Activated T-cell treated with anti-CD3 and anti-CD28 coated beads, Interleukin-2, amount 50 U/mL, for 72 hours (primary cell): ENCODE measurements at regions not wholly inside any gene's neighbourhood (a gene's known extent, or its start where the extent isn't known, plus 50 kb on each side); places are given as distances from the start of the nearest gene placed in this dataset.
"Not testable (repeated sequence)": the region's sequence is repeated elsewhere in the genome, so short reads cannot be mapped to it uniquely, and the experiment has no call there.

Experiments
- ATAC-seq, 2 donors: fragments of 150-1000 bp; cut with Tn5 transposase; replicated peaks in 1 of 2; 2 replicates each; pipeline ENCODE4 v1.10.0; 2021; ENCODE audit warnings: moderate library complexity in 2 of 2, mild to moderate bottlenecking in 1 of 2
- DNase-seq, 2 donors: peaks; one replicate each; pipeline ENCODE4 v3.0.0; 2021 to 2022; ENCODE audit warnings: mixed read lengths in 1 of 2
- H3K27ac Mint-ChIP-seq: one replicate; pipeline ENCODE4 v1.8.0; 2022; ENCODE audit warnings: mild to moderate bottlenecking, moderate library complexity, mixed read lengths
- H3K27me3 Mint-ChIP-seq: one replicate; pipeline ENCODE4 v1.8.0; 2022; ENCODE audit warnings: low read depth, mixed read lengths
- H3K36me3 Mint-ChIP-seq, 2 donors: one replicate each; pipeline ENCODE4 v1.8.0; 2022; ENCODE audit warnings: mixed read lengths in 2 of 2, mild to moderate bottlenecking in 1 of 2; ENCODE audit not compliant: insufficient read depth in 2 of 2
- H3K4me1 Mint-ChIP-seq: one replicate; pipeline ENCODE4 v1.8.0; 2022; ENCODE audit warnings: low read depth, mixed read lengths
- H3K4me3 Mint-ChIP-seq, 2 donors: one replicate each; pipeline ENCODE4 v1.8.0; 2022; ENCODE audit warnings: mild to moderate bottlenecking in 2 of 2, mixed read lengths in 2 of 2, moderate library complexity in 2 of 2
- H3K9me3 Mint-ChIP-seq, 2 donors: one replicate each; pipeline ENCODE4 v1.8.0; 2022; ENCODE audit warnings: mixed read lengths in 2 of 2

DNA sequence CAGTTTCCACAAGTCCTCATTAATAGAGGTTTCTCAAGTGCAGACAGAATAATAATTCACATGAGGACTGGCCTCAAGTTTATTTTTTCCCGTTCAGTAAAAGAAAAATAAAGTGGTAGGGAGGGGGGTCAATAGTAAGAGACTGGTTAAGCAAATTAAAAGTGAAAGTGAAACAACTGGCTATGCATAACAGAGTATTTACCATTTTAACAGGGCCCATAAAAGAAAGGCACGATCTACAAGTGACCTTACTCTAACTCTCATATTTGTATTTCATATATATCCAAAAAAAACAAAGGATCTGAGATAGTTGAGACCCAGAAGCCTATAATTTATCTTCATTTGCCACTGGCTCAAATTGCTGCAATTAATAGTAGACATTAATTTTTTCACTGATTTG is 686.3 kb downstream of the NTRK3 start:
- DNase-seq (no peak), ATAC-seq (no peak)
- Mint-ChIP-seq H3K4me3 (peak overlapping the region in 1 of 2 donors; percentile 51), H3K4me1 (peaks cover 6% of the 10 kb centered on the region), H3K27me3 (no peaks in the 10 kb centered on the region), H3K36me3 (no peaks in the 10 kb centered on the region), H3K9me3 (no peaks in the 10 kb centered on the region), H3K27ac (no peak overlapping the region)

GRCh38 chr15:87569581-87569980 is 687.0 kb downstream of the NTRK3 start:
- H3K4me1 Mint-ChIP-seq, result peaks cover 6% of the 10 kb centered on the region
- peak overlapping the region in 1 of 2 donors; percentile 51 for H3K4me3 Mint-ChIP-seq
- H3K36me3 Mint-ChIP-seq, result no peaks in the 10 kb centered on the region
- DNase-seq, result no peak
- H3K9me3 Mint-ChIP-seq, result no peaks in the 10 kb centered on the region
- ATAC-seq, result no peak
- no peak overlapping the region for H3K27ac Mint-ChIP-seq
- no peaks in the 10 kb centered on the region for H3K27me3 Mint-ChIP-seq

DNA sequence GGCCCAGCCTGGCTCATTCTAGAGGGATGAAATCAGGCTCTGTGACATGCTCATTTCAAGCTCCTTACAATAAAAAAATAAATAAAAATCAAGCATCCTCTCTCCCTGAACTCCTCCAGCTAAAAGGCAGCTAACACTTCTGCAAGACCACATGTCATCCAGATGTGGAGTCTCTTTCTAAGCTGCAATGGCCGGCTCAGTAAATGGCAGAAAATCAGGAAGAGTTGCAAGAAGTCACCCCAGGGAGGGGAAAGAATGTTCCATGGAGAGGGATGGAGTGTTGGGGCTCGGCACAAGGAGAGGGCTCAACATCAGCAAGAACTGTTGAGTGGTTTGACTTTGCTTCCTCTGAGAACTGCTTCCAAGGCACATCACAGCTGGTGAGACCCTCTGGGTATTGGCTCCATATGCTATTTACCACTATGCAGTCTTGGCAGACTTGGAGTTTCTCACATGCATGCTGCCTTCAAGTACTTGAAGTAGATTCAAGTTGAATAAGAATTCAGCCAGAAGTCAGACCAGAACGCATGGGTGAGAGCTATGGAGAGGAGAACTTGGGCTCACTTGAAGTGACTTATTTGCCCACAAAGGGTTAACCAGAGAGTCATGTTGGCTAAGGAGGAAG is 689.0 kb downstream of the NTRK3 start:
- no peak overlapping the region for H3K4me3 Mint-ChIP-seq
- no peaks in the 10 kb centered on the region for H3K36me3 Mint-ChIP-seq
- peaks cover 6% of the 10 kb centered on the region for H3K4me1 Mint-ChIP-seq
- no peak for ATAC-seq
- DNase-seq, result no peak
- H3K27me3 Mint-ChIP-seq, result no peaks in the 10 kb centered on the region
- no peak overlapping the region for H3K27ac Mint-ChIP-seq
- H3K9me3 Mint-ChIP-seq, result no peaks in the 10 kb centered on the region

DNA sequence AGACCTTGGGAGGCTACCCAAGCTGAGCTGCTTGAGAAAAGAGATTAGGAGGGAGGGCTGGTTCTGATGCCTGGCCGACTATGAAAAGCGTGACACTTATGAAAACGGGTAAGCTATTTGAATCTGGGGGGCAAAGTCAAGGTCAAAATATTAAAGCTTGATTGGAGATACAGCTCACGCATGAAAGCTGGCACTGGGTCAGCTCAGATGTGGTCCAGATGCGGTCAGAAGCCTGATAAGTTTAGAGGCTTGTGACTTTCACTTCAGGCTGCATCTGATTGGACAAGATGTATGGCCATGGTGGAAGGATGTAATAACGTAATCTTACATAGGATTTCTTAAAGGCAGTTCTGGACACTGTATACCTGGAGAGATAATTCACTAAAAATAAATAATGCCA is 690.3 kb downstream of the NTRK3 start:
- no peak for DNase-seq
- H3K4me1 Mint-ChIP-seq, result peaks cover 6% of the 10 kb centered on the region
- no peak overlapping the region for H3K4me3 Mint-ChIP-seq
- no peaks in the 10 kb centered on the region for H3K36me3 Mint-ChIP-seq
- H3K27me3 Mint-ChIP-seq, result no peaks in the 10 kb centered on the region
- ATAC-seq, result no peak
- no peaks in the 10 kb centered on the region for H3K9me3 Mint-ChIP-seq
- H3K27ac Mint-ChIP-seq, result no peak overlapping the region

GRCh38 chr15:87564681-87565080 is 691.9 kb downstream of the NTRK3 start:
- Mint-ChIP-seq H3K9me3 (peaks cover 0 to 2% of the 10 kb centered on the region in 2 donors), H3K4me1 (peaks cover 3% of the 10 kb centered on the region), H3K36me3 (no peaks in the 10 kb centered on the region), H3K27me3 (no peaks in the 10 kb centered on the region), H3K4me3 (no peak overlapping the region), H3K27ac (no peak overlapping the region)
- DNase-seq (no peak), ATAC-seq (no peak)

DNA sequence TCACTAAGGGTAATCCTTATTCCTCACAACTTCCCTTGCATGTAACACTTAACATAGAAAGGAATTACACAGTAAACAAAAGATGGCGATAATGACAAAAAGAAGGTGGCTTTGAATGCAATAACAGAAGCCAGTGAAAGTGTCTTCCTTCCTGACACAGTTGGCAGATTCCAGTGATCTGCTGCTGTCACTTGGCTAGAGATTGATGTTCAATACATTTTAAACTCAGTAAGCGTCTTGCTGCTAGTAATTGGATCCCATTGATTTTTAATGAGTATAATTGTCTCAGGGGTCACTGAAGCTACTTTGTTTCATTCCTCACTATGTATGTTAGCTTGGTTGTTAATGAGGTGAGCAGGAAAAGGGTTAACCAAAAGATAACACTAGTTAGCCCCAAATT is 692.7 kb downstream of the NTRK3 start:
- Mint-ChIP-seq H3K27ac (no peak overlapping the region), H3K27me3 (no peaks in the 10 kb centered on the region), H3K4me3 (no peak overlapping the region), H3K4me1 (no peaks in the 10 kb centered on the region), H3K36me3 (no peaks in the 10 kb centered on the region), H3K9me3 (peaks cover 0 to 2% of the 10 kb centered on the region in 2 donors)
- DNase-seq, result no peak
- no peak for ATAC-seq

- H3K27me3 Mint-ChIP-seq, result no peaks in the 10 kb centered on the region
- H3K4me3 Mint-ChIP-seq, result no peak overlapping the region
These were observed 694.3 kb downstream of the NTRK3 start for GRCh38 chr15:87562203-87562602.

GRCh38 chr15:87561641-87562040 is 694.9 kb downstream of the NTRK3 start:
- Mint-ChIP-seq H3K4me1 (no peaks in the 10 kb centered on the region), H3K9me3 (peaks cover 2 to 3% of the 10 kb centered on the region in 2 donors), H3K27ac (no peak overlapping the region), H3K27me3 (no peaks in the 10 kb centered on the region), H3K4me3 (no peak overlapping the region), H3K36me3 (no peaks in the 10 kb centered on the region)
- no peak for DNase-seq
- no peak for ATAC-seq

More at GRCh38 chr15:87562203-87562602, 694.3 kb downstream of the NTRK3 start:
- no peak for ATAC-seq
- H3K4me1 Mint-ChIP-seq, result no peaks in the 10 kb centered on the region
- H3K36me3 Mint-ChIP-seq, result no peaks in the 10 kb centered on the region
- no peak overlapping the region for H3K27ac Mint-ChIP-seq
- peaks cover 2 to 3% of the 10 kb centered on the region in 2 donors for H3K9me3 Mint-ChIP-seq
- no peak for DNase-seq

GRCh38 chr15:87557881-87558280 is 698.7 kb downstream of the NTRK3 start:
- H3K27me3 Mint-ChIP-seq, result no peaks in the 10 kb centered on the region
- no peaks in the 10 kb centered on the region for H3K4me1 Mint-ChIP-seq
- no peak overlapping the region for H3K27ac Mint-ChIP-seq
- peaks cover 2 to 7% of the 10 kb centered on the region in 2 donors for H3K9me3 Mint-ChIP-seq
- DNase-seq (no peak), ATAC-seq (no peak)
- H3K4me3 Mint-ChIP-seq, result no peak overlapping the region
- peaks cover 0 to 1% of the 10 kb centered on the region in 2 donors for H3K36me3 Mint-ChIP-seq

- Mint-ChIP-seq H3K4me1 (no peaks in the 10 kb centered on the region), H3K36me3 (peaks cover 0 to 1% of the 10 kb centered on the region in 2 donors), H3K27ac (no peak overlapping the region), H3K27me3 (no peaks in the 10 kb centered on the region), H3K9me3 (peaks cover 2 to 7% of the 10 kb centered on the region in 2 donors), H3K4me3 (no peak overlapping the region)
- ATAC-seq (no peak), DNase-seq (no peak)
These were observed 699.7 kb downstream of the NTRK3 start for GRCh38 chr15:87556886-87557285.

DNA sequence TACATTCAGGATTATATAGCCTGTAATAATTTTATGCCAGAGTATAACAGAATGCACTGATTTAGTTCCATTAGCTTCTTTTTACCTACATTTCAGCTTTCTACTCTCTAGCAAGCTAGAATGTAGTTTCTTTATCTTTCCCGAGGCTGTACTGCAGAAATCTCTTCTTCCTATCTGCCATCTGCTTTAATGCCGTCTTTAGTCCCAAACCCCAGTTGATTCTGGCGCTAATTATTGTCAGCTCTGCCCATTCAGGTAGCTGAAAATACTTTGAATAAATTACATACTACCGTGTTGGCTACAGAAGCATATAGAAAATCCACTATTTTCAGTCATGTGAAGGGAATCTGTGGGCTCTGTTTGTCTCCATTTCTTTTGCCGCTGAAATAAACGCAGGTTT is 706.7 kb downstream of the NTRK3 start:
- DNase-seq (no peak), ATAC-seq (no peak)
- Mint-ChIP-seq H3K9me3 (peaks cover 0 to 4% of the 10 kb centered on the region in 2 donors), H3K27ac (no peak overlapping the region), H3K27me3 (no peaks in the 10 kb centered on the region), H3K4me3 (no peak overlapping the region), H3K4me1 (no peaks in the 10 kb centered on the region), H3K36me3 (peaks cover 0 to 1% of the 10 kb centered on the region in 2 donors)

- Mint-ChIP-seq H3K36me3 (no peaks in the 10 kb centered on the region), H3K4me3 (no peak overlapping the region), H3K4me1 (no peaks in the 10 kb centered on the region), H3K9me3 (peaks cover 0 to 4% of the 10 kb centered on the region in 2 donors), H3K27me3 (no peaks in the 10 kb centered on the region), H3K27ac (no peak overlapping the region)
- no peak for DNase-seq
- no peak for ATAC-seq
These were observed 707.2 kb downstream of the NTRK3 start for GRCh38 chr15:87549296-87549695.

DNA sequence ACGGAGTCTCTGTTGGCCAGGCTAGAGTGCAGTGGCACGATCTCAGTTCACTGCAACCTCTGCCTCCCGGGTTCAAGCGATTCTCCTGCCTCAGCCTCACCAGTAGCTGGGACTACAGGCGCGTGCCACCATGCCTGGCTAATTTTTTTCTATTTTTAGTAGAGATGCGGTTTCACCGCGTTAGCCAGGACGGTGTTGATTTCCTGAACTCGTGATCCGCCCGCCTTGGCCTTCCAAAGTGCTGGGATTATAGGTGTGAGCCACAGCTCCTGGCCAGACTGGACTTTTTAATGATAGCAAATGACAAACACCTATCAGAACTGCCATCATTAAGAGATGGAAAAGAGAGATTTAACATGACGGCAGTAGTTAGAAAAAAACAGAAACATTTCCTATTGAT is 707.9 kb downstream of the NTRK3 start:
- not testable (repeated sequence) for H3K27ac Mint-ChIP-seq, H3K27me3 Mint-ChIP-seq, ATAC-seq, H3K4me3 Mint-ChIP-seq, DNase-seq, H3K36me3 Mint-ChIP-seq, H3K4me1 Mint-ChIP-seq, H3K9me3 Mint-ChIP-seq

DNA sequence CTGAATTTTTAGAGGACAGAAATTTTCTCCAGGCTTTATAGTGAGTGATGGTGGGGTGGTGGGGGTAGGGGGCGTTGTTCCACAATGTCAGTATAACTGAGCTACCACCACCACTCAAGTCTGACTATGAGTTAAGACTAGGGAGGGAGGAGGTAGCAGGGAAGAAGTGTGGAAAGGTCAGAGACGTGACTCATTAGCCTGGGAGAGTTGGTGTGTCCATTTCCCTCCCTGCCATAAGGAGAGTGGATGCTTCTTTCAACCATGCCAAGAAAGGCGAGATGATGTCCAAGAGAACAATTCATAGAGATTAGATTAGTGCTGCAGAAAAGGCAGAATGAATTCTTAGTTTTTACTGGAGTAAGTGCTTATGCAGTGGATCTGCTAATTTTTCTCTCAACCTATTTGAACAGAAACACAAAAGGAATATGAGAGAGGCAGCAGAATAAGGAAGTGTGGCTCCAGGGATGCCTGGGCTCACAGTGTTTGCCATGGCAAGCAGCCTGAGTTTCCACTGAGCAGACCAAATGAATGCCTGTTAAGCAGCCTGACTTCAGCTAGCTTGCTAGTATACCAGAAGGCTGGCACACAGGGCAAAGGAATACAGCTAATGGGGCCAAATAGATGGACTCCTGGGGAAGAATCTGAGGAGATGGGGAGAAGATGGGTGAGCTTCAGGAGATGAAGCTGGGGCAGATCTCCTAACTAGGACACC is 708.9 kb downstream of the NTRK3 start:
- H3K4me1 Mint-ChIP-seq, result no peaks in the 10 kb centered on the region
- no peaks in the 10 kb centered on the region for H3K36me3 Mint-ChIP-seq
- H3K27ac Mint-ChIP-seq, result no peak overlapping the region
- H3K9me3 Mint-ChIP-seq, result no peaks in the 10 kb centered on the region
- DNase-seq (no peak), ATAC-seq (no peak)
- H3K4me3 Mint-ChIP-seq, result no peak overlapping the region
- H3K27me3 Mint-ChIP-seq, result no peaks in the 10 kb centered on the region
